SK-N-SH (cell line): ENCODE measurements at regions not wholly inside any gene's neighbourhood (a gene's known extent, or its start where the extent isn't known, plus 50 kb on each side); places are given as distances from the start of the nearest gene placed in this dataset.

Experiments
- CTCF ChIA-PET: fragments of 300-600, 350-600 bp; formaldehyde crosslinking; extraction: SDS; loops from one replicate; lab custom pipeline; 2021; lab: Yijun Ruan, JAX
- POLR2A ChIA-PET: fragments of 350-600 bp; sonication (Branson Sonifier 250); formaldehyde crosslinking; extraction: SDS; loops from one replicate; lab custom pipeline; 2020; ENCODE audit warnings: antibody characterized with exemption, inconsistent platforms; lab: Yijun Ruan, JAX
- DNase-seq: peaks from one replicate; pipeline ENCODE4 v3.0.0; 2012
- H2AFZ ChIP-seq: fragments of 200-600 bp; sonication (generic); 2 replicates; pipeline ENCODE4 v1.8.1; 2016; ENCODE audit warnings: antibody characterized with exemption, mild to moderate bottlenecking, low read depth
- H3F3A ChIP-seq: fragments of 200-600 bp; sonication (generic); replicated peaks from 2 replicates; pipeline ENCODE3; 2016; ENCODE audit warnings: antibody characterized with exemption, mild to moderate bottlenecking; ENCODE audit not compliant: insufficient read depth
- H3K27ac ChIP-seq, 2 experiments: fragments of 200-500 bp in 1 of 2; fragments of 200-600 bp in 1 of 2; sonication (Bioruptor generic) in 1 of 2; sonication (generic), shearing (Covaris generic) in 1 of 2; 2 replicates each; pipeline versions ENCODE4 v1.5.1 to v1.6.1; 2014 to 2016; ENCODE audit warnings: low read depth in 2 of 2, inconsistent platforms in 1 of 2, low read length in 1 of 2, mild to moderate bottlenecking in 1 of 2, mixed read lengths in 1 of 2
- H3K27me3 ChIP-seq: fragments of 200-600 bp; sonication (generic), shearing (Covaris generic); 2 replicates; pipeline ENCODE4 v1.6.1; 2016; ENCODE audit warnings: mixed run types; ENCODE audit not compliant: insufficient read depth
- H3K36me3 ChIP-seq, 2 experiments: fragments of 200-500 bp in 1 of 2; fragments of 200-600 bp in 1 of 2; sonication (Bioruptor generic) in 1 of 2; sonication (generic) in 1 of 2; replicated peaks in 1 of 2; 2 replicates each; pipeline versions ENCODE3 to v1.5.1; 2014 to 2016; ENCODE audit warnings: low read length in 1 of 2, mild to moderate bottlenecking in 1 of 2; ENCODE audit not compliant: insufficient read depth in 2 of 2, control insufficient read depth in 1 of 2
- H3K4me1 ChIP-seq, 2 experiments: fragments of 200-500 bp in 1 of 2; fragments of 200-600 bp in 1 of 2; sonication (Bioruptor generic) in 1 of 2; sonication (generic), shearing (Covaris generic) in 1 of 2; 2 replicates each; pipeline versions ENCODE4 v1.5.1 to v1.6.1; 2014 to 2016; ENCODE audit warnings: low read depth in 1 of 2, low read length in 1 of 2, mixed run types in 1 of 2; ENCODE audit not compliant: insufficient read depth in 2 of 2, control insufficient read depth in 1 of 2
- H3K4me2 ChIP-seq: fragments of 200-600 bp; sonication (generic), shearing (Covaris generic); 2 replicates; pipeline ENCODE4 v1.6.1; 2017; ENCODE audit warnings: mixed run types
- H3K4me3 ChIP-seq, 2 experiments: fragments of 200-500 bp in 1 of 2; fragments of 200-600 bp in 1 of 2; sonication (Bioruptor generic) in 1 of 2; sonication (generic), shearing (Covaris generic) in 1 of 2; 2 replicates each; pipeline versions ENCODE4 v1.5.1 to v1.8.1; 2014 to 2016; ENCODE audit warnings: low read depth in 2 of 2, inconsistent platforms in 1 of 2, low read length in 1 of 2, mild to moderate bottlenecking in 1 of 2, mixed read lengths in 1 of 2, moderate library complexity in 1 of 2
- H3K79me2 ChIP-seq: fragments of 200-600 bp; sonication (generic); 2 replicates; pipeline ENCODE4 v1.8.1; 2017; ENCODE audit warnings: mild to moderate bottlenecking; ENCODE audit not compliant: insufficient read depth
- H3K9ac ChIP-seq: fragments of 200-600 bp; sonication (generic); 2 replicates; pipeline ENCODE4 v1.6.1; 2017; ENCODE audit warnings: mixed run types
- H3K9me2 ChIP-seq: fragments of 200-600 bp; sonication (generic); 2 replicates; pipeline ENCODE4 v1.6.1; 2017; ENCODE audit warnings: mixed run types
- H3K9me3 ChIP-seq: fragments of 200-600 bp; sonication (generic); 2 replicates; pipeline ENCODE4 v1.6.1; 2017; ENCODE audit warnings: mixed run types, mild to moderate bottlenecking, moderate library complexity
- H4K20me1 ChIP-seq: fragments of 200-600 bp; sonication (generic); 2 replicates; pipeline ENCODE4 v1.6.1; 2017; ENCODE audit warnings: mild to moderate bottlenecking, mixed run types; ENCODE audit not compliant: insufficient read depth
- ELF1 ChIP-seq: IDR thresholded peaks from 2 replicates; pipeline ENCODE4 v1.4.0; 2012
- EZH2phosphoT487 ChIP-seq: fragments of 200-600 bp; sonication (generic); IDR thresholded peaks from 2 replicates; pipeline ENCODE4 v1.6.1; 2017; ENCODE audit warnings: low read depth, mixed run types, mild to moderate bottlenecking, antibody characterized with exemption, moderate library complexity, borderline replicate concordance
- FOSL2 ChIP-seq: IDR thresholded peaks from 2 replicates; pipeline ENCODE4 v1.4.0; 2012; ENCODE audit warnings: low read depth, mild to moderate bottlenecking, moderate library complexity, borderline replicate concordance
- FOXJ3 ChIP-seq: sonication (generic); formaldehyde crosslinking; IDR thresholded peaks from 2 replicates; pipeline ENCODE4 v1.5.1; 2020; ENCODE audit warnings: mild to moderate bottlenecking, missing genetic modification reagents
- FOXM1 ChIP-seq: IDR thresholded peaks from 2 replicates; pipeline ENCODE4 v1.4.0; 2012; ENCODE audit warnings: low read depth, mild to moderate bottlenecking
- GABPA ChIP-seq: IDR thresholded peaks from 2 replicates; pipeline ENCODE4 v1.4.0; 2012; ENCODE audit warnings: low read depth, mild to moderate bottlenecking
- GATA2 ChIP-seq: sonication (generic); formaldehyde crosslinking; IDR thresholded peaks from 2 replicates; pipeline ENCODE4 v1.5.0; 2020; ENCODE audit warnings: mild to moderate bottlenecking, missing genetic modification reagents
- JUND ChIP-seq: IDR thresholded peaks from 2 replicates; pipeline ENCODE4 v1.4.0; 2012
- MXI1 ChIP-seq: IDR thresholded peaks from 2 replicates; pipeline ENCODE4 v1.6.1; 2012; ENCODE audit warnings: mild to moderate bottlenecking, low read depth, low read length, improper control_type of control experiment
- NFIC ChIP-seq: IDR thresholded peaks from 2 replicates; pipeline ENCODE4 v1.4.0; 2012; ENCODE audit warnings: borderline replicate concordance
- NRF1 ChIP-seq: IDR thresholded peaks from 2 replicates; pipeline ENCODE4 v1.6.1; 2012; ENCODE audit warnings: low read depth, mild to moderate bottlenecking, low read length
- RFX5 ChIP-seq: IDR thresholded peaks from 2 replicates; pipeline ENCODE4 v1.6.1; 2012; ENCODE audit warnings: mild to moderate bottlenecking, improper control_type of control experiment, low read length
- TAF1 ChIP-seq: IDR thresholded peaks from 2 replicates; pipeline ENCODE4 v1.6.1; 2012; ENCODE audit warnings: low read depth, mild to moderate bottlenecking, low read length, moderate library complexity, borderline replicate concordance
- TEAD4 ChIP-seq: IDR thresholded peaks from 2 replicates; pipeline ENCODE4 v1.4.0; 2012; ENCODE audit warnings: mild to moderate bottlenecking, borderline replicate concordance; ENCODE audit not compliant: insufficient read depth
- YY1 ChIP-seq: IDR thresholded peaks from 2 replicates; pipeline ENCODE4 v1.4.0; 2012; ENCODE audit warnings: low read depth, mild to moderate bottlenecking
- WGBS: methylation state at CpG from one replicate; pipeline ENCODE4 v1.1.6; 2017; ENCODE audit warnings: low lambda C conversion rate; 5-methylcytosine and 5-hydroxymethylcytosine counted together
- TF ChIP-seq, protein P1 (sequence below): fragments of 150-350 bp; IDR thresholded peaks from 2 replicates; pipeline ENCODE4 v1.6.1; 2017; ENCODE audit warnings: antibody characterized with exemption, low read length, low read depth, borderline replicate concordance
- TF ChIP-seq, protein P2 (sequence below): IDR thresholded peaks from 2 replicates; pipeline ENCODE4 v1.4.0; 2012; ENCODE audit warnings: low read depth
- TF ChIP-seq, protein P3 (sequence below): IDR thresholded peaks from 2 replicates; pipeline ENCODE4; 2012
- TF ChIP-seq, protein P4 (sequence below): fragments of 150-350 bp; IDR thresholded peaks from 2 replicates; pipeline ENCODE4 v1.6.1; 2016; ENCODE audit warnings: mild to moderate bottlenecking, low read depth, low read length
- TF ChIP-seq, protein P5 (sequence below): fragments of 200-600 bp; sonication (generic); IDR thresholded peaks from 2 replicates; pipeline ENCODE4 v1.6.1; 2017; ENCODE audit warnings: antibody characterized with exemption, mild to moderate bottlenecking, moderate library complexity
- TF ChIP-seq, protein P6 (sequence below): IDR thresholded peaks from 2 replicates; pipeline ENCODE4 v1.4.0; 2012; ENCODE audit warnings: low read depth, borderline replicate concordance

DNA sequence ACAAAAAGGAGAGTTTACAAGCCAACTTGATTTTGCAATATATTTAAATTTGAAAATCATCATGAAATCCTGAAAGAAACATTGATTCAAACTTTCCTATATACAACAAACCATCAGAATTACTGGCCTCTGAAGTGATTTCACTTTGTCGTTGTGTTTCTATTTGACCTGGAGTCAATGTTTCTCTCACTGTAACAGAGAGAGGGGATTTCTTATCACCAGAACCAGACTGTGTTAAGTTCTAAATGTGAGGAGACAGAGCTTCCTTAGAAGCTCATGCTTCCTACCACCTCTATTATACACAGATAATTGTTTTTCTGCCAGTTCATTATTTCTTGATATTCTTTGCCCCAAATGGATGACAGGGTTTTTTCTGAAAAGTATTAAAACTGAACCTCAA, 245.0 kb upstream of the RND3 start:
- CTCF ChIA-PET: interaction anchor here (1.1 to 1.4 kb wide), 3 partner anchors 22 to 1137 kb away, joined by 3 read pairs; no protein-coding TSS in a partner anchor

DNA sequence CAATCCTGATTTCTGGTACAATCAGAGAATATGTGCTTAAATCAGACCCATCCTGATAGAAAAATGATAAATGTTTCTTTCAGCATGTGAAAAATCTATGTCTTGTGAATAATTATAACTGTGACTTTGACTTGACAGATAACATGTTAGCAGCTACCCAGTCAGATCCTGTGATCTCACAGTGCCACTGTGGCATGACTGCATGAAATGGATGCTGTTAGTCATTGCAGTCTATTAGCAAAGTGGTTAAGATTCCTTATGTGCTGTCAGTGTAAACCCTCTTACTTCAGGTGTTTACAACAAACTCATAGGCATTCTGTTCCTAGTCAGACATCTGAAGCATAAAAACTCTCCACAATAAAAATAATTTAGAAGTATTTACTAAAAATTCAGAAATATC, 244.6 kb upstream of the RND3 start:
- Histone ChIP-seq H3K9me2 (0 out of 2 replicates have a peak, but pooled peaks cover 2% of the 10 kb centered on the region), H3K27me3 (no peaks in the 10 kb centered on the region), H3K4me2 (no peak overlapping the region), H3K4me1 (peaks cover 0 to 4% of the 10 kb centered on the region in 2 experiments; a peak in 2 of 4 replicates), H3K9ac (no peak overlapping the region), H4K20me1 (no peaks in the 10 kb centered on the region), H3K4me3 (no peak overlapping the region), H3K36me3 (no peaks in the 10 kb centered on the region), H3K79me2 (no peaks in the 10 kb centered on the region; the same call in 1 of the 2 replicates), H3K9me3 (no peaks in the 10 kb centered on the region), H3K27ac (no peak overlapping the region), H3F3A (no peaks in the 10 kb centered on the region), H2AFZ (peak overlapping the region; percentile 33; the same call in 1 of the 2 replicates)
- CTCF ChIA-PET: no interaction called here
- peak; percentile 4 for DNase-seq
- POLR2A ChIA-PET: no interaction called here
- TF ChIP-seq, protein P1, sequence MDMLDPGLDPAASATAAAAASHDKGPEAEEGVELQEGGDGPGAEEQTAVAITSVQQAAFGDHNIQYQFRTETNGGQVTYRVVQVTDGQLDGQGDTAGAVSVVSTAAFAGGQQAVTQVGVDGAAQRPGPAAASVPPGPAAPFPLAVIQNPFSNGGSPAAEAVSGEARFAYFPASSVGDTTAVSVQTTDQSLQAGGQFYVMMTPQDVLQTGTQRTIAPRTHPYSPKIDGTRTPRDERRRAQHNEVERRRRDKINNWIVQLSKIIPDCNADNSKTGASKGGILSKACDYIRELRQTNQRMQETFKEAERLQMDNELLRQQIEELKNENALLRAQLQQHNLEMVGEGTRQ: no peak
- TF ChIP-seq, protein P2, sequence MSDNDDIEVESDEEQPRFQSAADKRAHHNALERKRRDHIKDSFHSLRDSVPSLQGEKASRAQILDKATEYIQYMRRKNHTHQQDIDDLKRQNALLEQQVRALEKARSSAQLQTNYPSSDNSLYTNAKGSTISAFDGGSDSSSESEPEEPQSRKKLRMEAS: no peak
- TF ChIP-seq JUND (no peak), MXI1 (no peak), NFIC (no peak), ELF1 (no peak), FOXJ3 (no peak), RFX5 (no peak)
- TF ChIP-seq, protein P3, sequence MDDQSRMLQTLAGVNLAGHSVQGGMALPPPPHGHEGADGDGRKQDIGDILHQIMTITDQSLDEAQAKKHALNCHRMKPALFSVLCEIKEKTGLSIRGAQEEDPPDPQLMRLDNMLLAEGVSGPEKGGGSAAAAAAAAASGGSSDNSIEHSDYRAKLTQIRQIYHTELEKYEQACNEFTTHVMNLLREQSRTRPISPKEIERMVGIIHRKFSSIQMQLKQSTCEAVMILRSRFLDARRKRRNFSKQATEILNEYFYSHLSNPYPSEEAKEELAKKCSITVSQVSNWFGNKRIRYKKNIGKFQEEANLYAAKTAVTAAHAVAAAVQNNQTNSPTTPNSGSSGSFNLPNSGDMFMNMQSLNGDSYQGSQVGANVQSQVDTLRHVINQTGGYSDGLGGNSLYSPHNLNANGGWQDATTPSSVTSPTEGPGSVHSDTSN: no peak
- TF ChIP-seq, protein P4, sequence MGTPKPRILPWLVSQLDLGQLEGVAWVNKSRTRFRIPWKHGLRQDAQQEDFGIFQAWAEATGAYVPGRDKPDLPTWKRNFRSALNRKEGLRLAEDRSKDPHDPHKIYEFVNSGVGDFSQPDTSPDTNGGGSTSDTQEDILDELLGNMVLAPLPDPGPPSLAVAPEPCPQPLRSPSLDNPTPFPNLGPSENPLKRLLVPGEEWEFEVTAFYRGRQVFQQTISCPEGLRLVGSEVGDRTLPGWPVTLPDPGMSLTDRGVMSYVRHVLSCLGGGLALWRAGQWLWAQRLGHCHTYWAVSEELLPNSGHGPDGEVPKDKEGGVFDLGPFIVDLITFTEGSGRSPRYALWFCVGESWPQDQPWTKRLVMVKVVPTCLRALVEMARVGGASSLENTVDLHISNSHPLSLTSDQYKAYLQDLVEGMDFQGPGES: no peak

More for the DNA sequence above, 245.0 kb upstream of the RND3 start:
- H3K4me1 ChIP-seq: peaks cover 0 to 4% of the 10 kb centered on the region in 2 experiments; a peak in 2 of 4 replicates
- no peak overlapping the region for H3K4me2 ChIP-seq
- H3F3A ChIP-seq: no peaks in the 10 kb centered on the region
- no peaks in the 10 kb centered on the region for H3K36me3 ChIP-seq
- no peaks in the 10 kb centered on the region; the same call in 1 of the 2 replicates for H3K79me2 ChIP-seq
- H2AFZ ChIP-seq: peak overlapping the region; percentile 33; the same call in 1 of the 2 replicates
- no peaks in the 10 kb centered on the region for H3K9me3 ChIP-seq
- no peak overlapping the region for H3K9ac ChIP-seq
- DNase-seq: no peak
- H4K20me1 ChIP-seq: no peaks in the 10 kb centered on the region
- POLR2A ChIA-PET: no interaction called here
- 95% methylated on average over 1 of the region's 1 CpG for WGBS
- H3K4me3 ChIP-seq: no peak overlapping the region
- no peaks in the 10 kb centered on the region for H3K27me3 ChIP-seq
- H3K9me2 ChIP-seq: 0 out of 2 replicates have a peak, but pooled peaks cover 2% of the 10 kb centered on the region
- no peak overlapping the region for H3K27ac ChIP-seq
- TF ChIP-seq FOXM1: no peak
- no peak for TF ChIP-seq GABPA
- no peak for TF ChIP-seq FOSL2
- TF ChIP-seq, protein P5, sequence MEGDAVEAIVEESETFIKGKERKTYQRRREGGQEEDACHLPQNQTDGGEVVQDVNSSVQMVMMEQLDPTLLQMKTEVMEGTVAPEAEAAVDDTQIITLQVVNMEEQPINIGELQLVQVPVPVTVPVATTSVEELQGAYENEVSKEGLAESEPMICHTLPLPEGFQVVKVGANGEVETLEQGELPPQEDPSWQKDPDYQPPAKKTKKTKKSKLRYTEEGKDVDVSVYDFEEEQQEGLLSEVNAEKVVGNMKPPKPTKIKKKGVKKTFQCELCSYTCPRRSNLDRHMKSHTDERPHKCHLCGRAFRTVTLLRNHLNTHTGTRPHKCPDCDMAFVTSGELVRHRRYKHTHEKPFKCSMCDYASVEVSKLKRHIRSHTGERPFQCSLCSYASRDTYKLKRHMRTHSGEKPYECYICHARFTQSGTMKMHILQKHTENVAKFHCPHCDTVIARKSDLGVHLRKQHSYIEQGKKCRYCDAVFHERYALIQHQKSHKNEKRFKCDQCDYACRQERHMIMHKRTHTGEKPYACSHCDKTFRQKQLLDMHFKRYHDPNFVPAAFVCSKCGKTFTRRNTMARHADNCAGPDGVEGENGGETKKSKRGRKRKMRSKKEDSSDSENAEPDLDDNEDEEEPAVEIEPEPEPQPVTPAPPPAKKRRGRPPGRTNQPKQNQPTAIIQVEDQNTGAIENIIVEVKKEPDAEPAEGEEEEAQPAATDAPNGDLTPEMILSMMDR: no peak
- TF ChIP-seq, protein P2: no peak
- no peak for TF ChIP-seq JUND
- TF ChIP-seq EZH2phosphoT487: no peak
- no peak for TF ChIP-seq ELF1
- no peak for TF ChIP-seq TAF1
- no peak for TF ChIP-seq MXI1
- TF ChIP-seq GATA2: no peak
- TF ChIP-seq NRF1: no peak
- TF ChIP-seq YY1: no peak
- TF ChIP-seq FOXJ3: no peak
- TF ChIP-seq, protein P6, sequence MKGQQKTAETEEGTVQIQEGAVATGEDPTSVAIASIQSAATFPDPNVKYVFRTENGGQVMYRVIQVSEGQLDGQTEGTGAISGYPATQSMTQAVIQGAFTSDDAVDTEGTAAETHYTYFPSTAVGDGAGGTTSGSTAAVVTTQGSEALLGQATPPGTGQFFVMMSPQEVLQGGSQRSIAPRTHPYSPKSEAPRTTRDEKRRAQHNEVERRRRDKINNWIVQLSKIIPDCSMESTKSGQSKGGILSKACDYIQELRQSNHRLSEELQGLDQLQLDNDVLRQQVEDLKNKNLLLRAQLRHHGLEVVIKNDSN: no peak
- TF ChIP-seq, protein P4: no peak
- no peak for TF ChIP-seq NFIC
- TF ChIP-seq TEAD4: no peak
